ENCODE measurements at regions not wholly inside any gene's neighbourhood (a gene's known extent, or its start where the extent isn't known, plus 50 kb on each side); places are given as distances from the start of the nearest gene placed in this dataset.

DNA sequence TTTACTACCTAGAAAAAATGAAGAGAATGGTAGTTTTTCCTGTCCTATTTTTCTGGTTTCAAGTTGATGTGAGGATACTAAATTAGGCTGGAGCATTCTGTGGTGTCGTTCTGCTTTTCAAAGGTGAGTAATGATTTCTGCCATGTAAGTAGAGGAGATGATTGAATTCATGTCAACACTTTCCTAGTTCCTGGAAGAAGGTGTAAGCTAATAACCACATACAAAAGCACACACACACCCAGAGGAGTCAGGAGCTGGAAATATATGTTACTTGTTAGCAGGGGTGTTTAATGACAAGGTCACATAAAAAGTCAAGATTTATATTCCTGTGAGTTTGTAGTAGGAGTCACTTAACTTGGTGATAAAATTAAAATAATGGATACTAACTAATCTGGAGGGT lies 172.1 kb downstream of the TMX3 start:
- no peaks in the 10 kb centered on the region for H3K4me1 ChIP-seq
- H3K27ac ChIP-seq, result no peak overlapping the region
- no peak for TF ChIP-seq POLR2A (IDR thresholded peaks at IDR 0.05)
- TF ChIP-seq EP300 (IDR thresholded peaks at IDR 0.05), result no peak
- no peak for TF ChIP-seq POLR2AphosphoS5 (IDR thresholded peaks at IDR 0.05)
- no peak for TF ChIP-seq CTCF (IDR thresholded peaks at IDR 0.05)
- no peaks in the 10 kb centered on the region for H3K36me3 ChIP-seq
- no peaks in the 10 kb centered on the region for H3K9me3 ChIP-seq
- no peak for DNase-seq
- no peak overlapping the region for H3K4me3 ChIP-seq
- no peaks in the 10 kb centered on the region for H3K27me3 ChIP-seq
- whole genome bisulfite sequencing, 2 donors, result 53 to 67% methylated on average over 1 of the region's 1 CpG
- ATAC-seq (ENCODE audit: low FRiP score in 2 of 2), result no peak

DNA sequence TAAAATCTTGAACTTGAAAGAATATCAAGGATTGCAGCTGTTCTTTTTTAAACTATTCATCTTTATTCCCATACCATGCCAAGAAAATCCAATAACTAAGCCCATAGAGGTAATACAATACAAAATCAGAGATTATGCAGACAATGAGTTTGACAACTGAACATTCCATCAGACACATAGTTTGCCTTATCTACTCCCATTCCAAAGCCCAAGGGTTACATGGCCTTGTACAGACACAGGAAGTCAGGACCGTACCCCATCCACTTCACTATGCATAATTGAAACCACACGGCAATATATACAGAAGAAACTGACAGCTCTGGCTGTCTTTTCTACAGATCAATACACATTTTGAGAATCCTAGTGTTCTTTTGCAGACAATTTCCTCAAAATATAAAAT lies 181.3 kb downstream of the TMX3 start:
- TF ChIP-seq POLR2AphosphoS5 (IDR thresholded peaks at IDR 0.05), result no peak
- TF ChIP-seq CTCF (IDR thresholded peaks at IDR 0.05), result no peak
- no peak for TF ChIP-seq POLR2A (IDR thresholded peaks at IDR 0.05)
- TF ChIP-seq EP300 (IDR thresholded peaks at IDR 0.05), result no peak
- WGBS, 2 donors, result 39 to 45% methylated on average over 2 of the region's 2 CpGs
- Histone ChIP-seq H3K27me3 (no peaks in the 10 kb centered on the region), H3K27ac (no peak overlapping the region), H3K4me3 (no peak overlapping the region), H3K9me3 (no peaks in the 10 kb centered on the region), H3K4me1 (no peaks in the 10 kb centered on the region), H3K36me3 (no peaks in the 10 kb centered on the region)
- DNase-seq (no peak), ATAC-seq (ENCODE audit: low FRiP score in 2 of 2) (no peak)

DNA sequence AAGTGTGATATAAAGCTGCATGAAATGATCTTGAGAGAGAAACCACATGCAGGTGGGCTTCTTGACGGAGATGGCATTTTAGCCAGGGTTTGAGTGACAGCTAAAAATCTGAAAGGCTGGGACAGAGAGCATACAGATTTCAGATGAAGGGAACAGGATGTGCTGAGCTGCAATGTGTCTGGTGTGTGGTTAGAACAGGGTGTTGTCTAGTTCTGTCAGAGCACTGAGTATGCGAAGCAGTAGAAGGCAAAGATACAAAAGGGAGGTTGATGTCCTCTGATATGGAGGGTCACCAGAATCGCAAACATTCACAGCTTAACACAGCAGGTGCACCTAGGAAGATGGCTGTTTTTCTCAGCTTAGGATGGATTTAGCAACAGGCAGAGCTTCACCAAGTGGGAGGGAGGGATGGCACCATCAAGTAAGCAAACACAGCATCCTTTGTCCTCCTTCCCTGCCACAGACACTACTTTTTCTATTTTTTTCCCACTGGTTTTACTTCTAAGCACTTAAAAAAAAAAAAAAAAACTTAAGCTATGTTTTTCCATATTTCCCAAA lies 182.5 kb downstream of the TMX3 start:
- no peak overlapping the region for H3K4me3 ChIP-seq
- no peaks in the 10 kb centered on the region for H3K27me3 ChIP-seq
- ATAC-seq (ENCODE audit: low FRiP score in 2 of 2) (no peak), DNase-seq (no peak)
- 65 to 67% methylated on average over 3 of the region's 3 CpGs for WGBS, 2 donors
- no peak for TF ChIP-seq EP300 (IDR thresholded peaks at IDR 0.05)
- no peak for TF ChIP-seq POLR2A (IDR thresholded peaks at IDR 0.05)
- TF ChIP-seq POLR2AphosphoS5 (IDR thresholded peaks at IDR 0.05), result no peak
- TF ChIP-seq CTCF (IDR thresholded peaks at IDR 0.05), result no peak
- H3K36me3 ChIP-seq, result no peaks in the 10 kb centered on the region
- H3K27ac ChIP-seq, result no peak overlapping the region
- H3K4me1 ChIP-seq, result no peaks in the 10 kb centered on the region
- no peaks in the 10 kb centered on the region for H3K9me3 ChIP-seq

- 68 to 70% methylated on average over 2 of the region's 2 CpGs for WGBS, 2 donors
- Histone ChIP-seq H3K27me3 (no peaks in the 10 kb centered on the region), H3K4me3 (no peak overlapping the region), H3K9me3 (no peaks in the 10 kb centered on the region), H3K4me1 (no peaks in the 10 kb centered on the region), H3K36me3 (no peaks in the 10 kb centered on the region), H3K27ac (no peak overlapping the region)
- DNase-seq (no peak), ATAC-seq (ENCODE audit: low FRiP score in 2 of 2) (no peak)
- TF ChIP-seq EP300 (IDR thresholded peaks at IDR 0.05), result no peak
- TF ChIP-seq POLR2AphosphoS5 (IDR thresholded peaks at IDR 0.05), result no peak
- no peak for TF ChIP-seq CTCF (IDR thresholded peaks at IDR 0.05)
- no peak for TF ChIP-seq POLR2A (IDR thresholded peaks at IDR 0.05)
Measured at GRCh38 chr18:68525091-68525490, 189.8 kb downstream of the TMX3 start.

GRCh38 chr18:68520406-68521075 lies 194.4 kb downstream of the TMX3 start:
- WGBS, 2 donors, result 64 to 70% methylated on average over 6 of the region's 6 CpGs
- no peak overlapping the region for H3K27ac ChIP-seq
- no peaks in the 10 kb centered on the region for H3K27me3 ChIP-seq
- no peak overlapping the region for H3K4me3 ChIP-seq
- no peaks in the 10 kb centered on the region for H3K36me3 ChIP-seq
- no peaks in the 10 kb centered on the region for H3K9me3 ChIP-seq
- ATAC-seq (ENCODE audit: low FRiP score in 2 of 2), result no peak
- TF ChIP-seq CTCF (IDR thresholded peaks at IDR 0.05), result no peak
- TF ChIP-seq POLR2AphosphoS5 (IDR thresholded peaks at IDR 0.05), result no peak
- TF ChIP-seq EP300 (IDR thresholded peaks at IDR 0.05), result no peak
- no peak for TF ChIP-seq POLR2A (IDR thresholded peaks at IDR 0.05)
- DNase-seq, result no peak
- no peaks in the 10 kb centered on the region for H3K4me1 ChIP-seq

Measured in upper lobe of left lung (tissue), 6 donors.